Coronary artery (tissue), 2 donors: ENCODE measurements at regions not wholly inside any gene's neighbourhood (a gene's known extent, or its start where the extent isn't known, plus 50 kb on each side); places are given as distances from the start of the nearest gene placed in this dataset.

Experiments
- DNase-seq: peaks from one replicate; pipeline ENCODE4 v3.0.0-alpha.2; 2017; ENCODE audit warnings: low spot score
- H3K27ac ChIP-seq, 2 donors: fragments of 200-600 bp; sonication (generic); one replicate each; pipeline ENCODE4 v1.5.1; 2016 to 2019
- H3K4me3 ChIP-seq: fragments of 200-600 bp; sonication (generic); 2 replicates; pipeline ENCODE4 v1.5.1; 2016; ENCODE audit warnings: mild to moderate bottlenecking, moderate library complexity
- CTCF ChIP-seq: fragments of 200-600 bp; sonication (generic); IDR thresholded peaks from one replicate; pipeline ENCODE4 v1.5.1; 2019; ENCODE audit warnings: antibody characterized with exemption

GRCh38 chr16:85174871-85175723 is 62.8 kb upstream of the CIBAR2 start:
- DNase-seq: no peak
- no peak for TF ChIP-seq CTCF
- H3K27ac ChIP-seq: no peak overlapping the region
- no peak overlapping the region for H3K4me3 ChIP-seq

GRCh38 chr16:85175724-85176233 is 63.5 kb upstream of the CIBAR2 start:
- TF ChIP-seq CTCF: no peak
- H3K27ac ChIP-seq: no peak overlapping the region
- DNase-seq: no peak
- H3K4me3 ChIP-seq: no peak overlapping the region

GRCh38 chr16:85176541-85177447 is 64.5 kb upstream of the CIBAR2 start:
- TF ChIP-seq CTCF: no peak
- DNase-seq: no peak
- Histone ChIP-seq H3K4me3 (no peak overlapping the region), H3K27ac (no peak overlapping the region)

GRCh38 chr16:85177448-85177846 is 65.2 kb upstream of the CIBAR2 start:
- H3K27ac ChIP-seq: no peak overlapping the region
- no peak for DNase-seq
- H3K4me3 ChIP-seq: no peak overlapping the region
- no peak for TF ChIP-seq CTCF

- no peak for DNase-seq
- no peak for TF ChIP-seq CTCF
- H3K27ac ChIP-seq: no peak overlapping the region
- no peak overlapping the region for H3K4me3 ChIP-seq
These were observed 65.8 kb upstream of the CIBAR2 start for GRCh38 chr16:85178006-85178591.

GRCh38 chr16:85178596-85178995 is 66.3 kb upstream of the CIBAR2 start:
- TF ChIP-seq CTCF: no peak
- Histone ChIP-seq H3K4me3 (no peak overlapping the region), H3K27ac (no peak overlapping the region)
- no peak for DNase-seq
